Stimulated activated CD4-positive, alpha-beta T cell treated with anti-CD3 and anti-CD28 coated beads, Interleukin-4, amount 100 ng/mL, for 48 hours (primary cell): ENCODE measurements at regions not wholly inside any gene's neighbourhood (a gene's known extent, or its start where the extent isn't known, plus 50 kb on each side); places are given as distances from the start of the nearest gene placed in this dataset.

Experiments
- DNase-seq, 2 donors: peaks; one replicate each; pipeline ENCODE4 v3.0.0-alpha.2; 2020; ENCODE audit warnings: low read depth in 2 of 2

DNA sequence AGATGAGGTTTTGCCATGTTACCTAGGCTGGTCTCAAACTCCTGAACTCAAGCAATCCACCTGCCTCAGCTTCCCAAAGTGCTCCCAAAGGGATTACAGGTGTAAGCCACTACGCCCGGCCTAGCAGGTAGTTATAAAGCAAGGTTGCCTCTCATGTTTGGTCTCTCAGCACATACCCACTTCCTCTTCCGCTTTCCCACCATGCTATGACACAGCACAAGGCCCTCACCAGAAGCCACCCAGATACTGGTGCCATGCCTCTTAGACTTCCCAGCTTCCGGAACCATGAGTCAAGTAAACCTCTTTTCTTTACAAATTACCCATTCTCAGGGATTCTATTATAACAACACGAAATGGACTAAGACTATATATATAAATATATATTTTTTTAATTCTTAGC lies 143.6 kb downstream of the COPRS start:
- no peak for DNase-seq

DNA sequence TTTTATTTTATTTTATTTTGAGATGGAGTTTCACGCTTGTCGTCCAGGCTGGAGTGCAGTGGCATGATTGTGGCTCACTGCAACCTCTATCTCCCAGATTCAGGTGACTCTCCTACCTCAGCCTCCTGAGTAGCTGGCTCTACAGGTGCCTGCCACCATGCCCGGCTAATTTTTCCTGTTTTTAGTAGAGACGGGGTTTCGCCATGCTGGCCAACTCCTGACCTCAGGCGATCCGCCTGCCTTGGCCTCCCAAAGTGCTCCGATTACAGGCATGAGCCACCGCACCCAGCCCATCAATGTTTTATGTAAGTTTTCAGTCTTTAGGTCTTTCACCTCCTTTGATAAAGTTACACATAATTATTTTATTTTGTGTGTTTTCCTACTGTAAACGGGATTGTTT lies 154.6 kb downstream of the COPRS start:
- no peak for DNase-seq

DNA sequence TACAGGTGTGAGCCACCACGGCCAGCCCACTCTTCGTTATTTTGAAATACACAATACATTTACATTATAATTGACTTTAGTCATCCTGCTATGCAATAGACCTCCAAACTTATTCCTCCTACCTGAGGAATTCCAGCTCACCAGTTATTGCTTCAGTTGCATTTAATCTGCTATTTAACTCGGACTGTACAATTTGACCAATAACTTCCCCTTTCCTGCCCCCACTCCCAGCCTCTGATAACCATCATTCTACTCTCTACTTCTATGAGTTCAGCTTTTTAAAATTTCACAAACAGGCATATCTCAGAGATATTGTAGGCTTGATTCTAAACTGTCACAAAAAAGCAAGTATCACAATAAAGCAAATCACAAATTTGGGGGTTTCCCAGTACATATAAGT lies 157.0 kb downstream of the COPRS start:
- DNase-seq = no peak

DNA sequence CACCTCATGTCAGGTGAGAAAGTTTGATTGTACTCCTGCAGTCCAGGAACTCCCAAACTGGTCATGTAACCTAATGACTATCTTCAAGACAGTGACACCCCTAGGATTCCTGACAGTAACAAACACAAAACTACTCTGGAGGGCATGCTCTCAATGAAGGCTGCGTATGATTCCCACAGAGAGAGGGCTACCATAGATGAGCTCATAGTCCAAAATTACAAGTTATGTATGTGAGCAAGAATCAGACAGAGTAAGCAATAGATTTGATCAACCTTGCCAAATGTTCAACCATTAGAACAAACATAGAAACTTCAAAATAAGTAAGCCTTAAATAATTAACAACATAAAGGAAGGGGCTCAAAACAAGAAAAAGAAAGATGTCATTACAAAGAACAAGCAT lies 158.1 kb downstream of the COPRS start:
- no peak for DNase-seq

DNA sequence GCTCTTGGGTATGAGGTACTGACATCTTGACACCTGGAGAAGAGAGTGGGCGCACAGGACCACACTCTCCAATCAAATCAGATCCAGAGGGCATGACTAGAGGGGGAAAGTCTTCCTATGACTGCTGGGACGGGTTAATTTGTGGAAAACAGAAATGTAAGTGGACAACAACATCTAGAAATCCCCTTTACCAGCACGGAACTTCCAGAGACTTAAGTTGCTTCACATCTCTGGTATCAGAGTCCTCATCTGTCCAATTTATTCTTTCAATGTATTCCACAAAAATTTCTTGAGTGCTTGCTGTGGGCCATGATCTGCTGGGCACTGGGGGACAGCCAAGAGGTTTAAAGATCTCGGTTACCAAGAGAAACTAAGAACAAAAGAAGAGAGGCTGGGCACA lies 159.2 kb downstream of the COPRS start:
- no peak for DNase-seq

DNA sequence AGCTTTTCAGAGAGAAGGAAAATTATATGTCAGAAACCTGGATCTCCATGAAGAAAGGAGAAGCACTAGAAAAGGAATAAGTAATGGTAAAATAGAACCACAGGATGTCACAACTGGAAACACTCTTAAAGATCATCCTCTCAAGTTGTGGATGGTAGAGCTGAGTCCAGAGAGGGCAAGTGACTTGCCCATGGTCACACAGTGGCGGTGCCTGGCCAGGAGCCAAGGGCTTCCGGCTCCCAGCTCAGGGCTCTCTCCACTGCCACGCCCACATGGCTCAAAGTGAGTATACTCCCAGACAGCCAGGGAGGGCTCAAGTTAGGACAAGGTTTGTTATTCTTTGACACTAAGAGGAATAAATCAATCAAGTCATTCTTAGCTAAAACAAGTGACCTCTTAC lies 159.8 kb downstream of the COPRS start:
- no peak for DNase-seq

DNA sequence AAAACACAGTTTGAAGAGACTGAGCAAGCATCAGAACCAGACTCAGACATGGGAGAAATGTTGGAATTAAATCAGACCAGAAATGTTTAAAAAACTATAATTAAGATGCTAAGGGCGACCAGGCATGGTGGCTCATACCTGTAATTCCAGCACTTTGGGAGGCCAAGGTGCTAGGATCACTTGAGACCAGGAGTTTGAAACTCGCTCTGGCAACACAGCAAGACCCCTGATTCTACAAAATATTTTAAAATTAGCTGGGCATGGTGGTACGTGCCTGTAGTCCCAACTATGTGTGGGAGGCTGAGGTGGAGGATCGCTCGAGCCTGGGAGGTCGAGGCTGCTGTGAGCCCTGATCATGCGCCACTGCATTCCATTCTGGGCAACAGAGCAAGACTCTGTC lies 160.3 kb downstream of the COPRS start:
- no peak for DNase-seq

DNA sequence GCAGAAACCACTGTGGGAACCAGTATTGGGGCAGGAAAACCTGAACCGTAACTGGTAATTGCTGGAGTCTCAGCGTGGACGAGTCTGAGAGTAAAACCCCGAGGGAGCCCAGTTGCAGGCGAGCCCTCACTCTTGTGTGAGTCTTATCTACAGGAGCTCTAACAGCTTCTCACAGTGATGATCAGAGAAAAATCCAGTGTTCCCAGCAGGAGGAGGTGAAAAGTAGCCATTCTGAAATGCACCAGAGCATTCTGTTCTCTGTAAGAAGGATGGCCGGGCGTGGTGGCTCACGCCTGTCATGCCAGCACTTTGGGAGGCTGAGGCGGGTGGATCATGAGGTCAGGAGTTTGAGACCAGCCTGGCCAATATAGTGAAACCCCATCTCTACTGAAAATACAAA lies 161.2 kb downstream of the COPRS start:
- no peak for DNase-seq

DNA sequence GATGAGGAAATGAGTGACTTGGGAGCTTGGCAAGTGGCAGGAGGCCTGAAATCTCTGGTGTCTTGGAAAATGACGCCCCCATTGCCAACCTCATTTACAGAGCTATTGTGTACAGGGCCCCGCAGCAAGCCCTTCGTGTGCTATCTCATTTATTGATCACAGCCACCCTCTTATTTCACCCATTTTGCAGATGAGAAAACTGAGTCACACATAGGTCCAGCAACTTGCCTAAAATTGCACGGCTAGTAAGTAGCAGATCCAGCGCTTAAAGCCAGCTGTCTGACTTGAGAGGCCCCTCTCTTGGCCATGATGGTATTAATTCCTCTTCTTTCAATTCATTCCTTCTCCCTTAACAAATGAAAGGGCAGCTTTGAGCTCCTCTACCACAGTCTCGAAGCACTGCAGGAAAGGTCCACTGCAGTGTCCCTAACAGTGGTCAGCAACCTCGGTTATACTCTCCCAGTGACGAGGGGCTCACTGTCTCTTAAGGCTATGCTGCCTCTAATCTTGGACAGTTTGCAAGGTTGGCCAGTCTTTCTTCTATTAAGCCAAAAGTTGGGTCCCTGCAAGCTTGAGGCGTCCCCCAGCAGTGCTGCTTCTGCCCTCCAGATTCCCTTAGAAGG lies 162.2 kb downstream of the COPRS start:
- no peak for DNase-seq

DNA sequence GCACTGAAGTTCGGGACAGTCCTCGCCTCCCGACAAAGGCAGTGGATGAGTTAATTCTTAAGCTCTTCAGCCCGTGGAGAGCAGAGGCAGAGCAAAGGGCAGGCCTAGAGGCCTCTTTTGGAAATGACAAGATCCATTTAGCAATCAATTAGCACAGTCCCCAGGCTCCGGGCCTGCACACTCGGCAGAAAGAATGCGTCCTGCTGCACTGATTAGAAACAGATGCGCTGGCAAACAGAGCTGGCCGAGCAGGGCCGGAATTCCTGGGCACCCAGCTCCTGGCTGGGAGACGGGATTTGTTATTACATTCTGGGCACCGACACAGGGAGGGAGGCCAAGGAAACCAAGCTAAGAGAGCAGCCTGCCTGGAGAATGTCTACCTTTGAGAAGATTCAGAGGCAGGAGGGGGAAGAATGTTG lies 162.9 kb downstream of the COPRS start:
- no peak for DNase-seq

DNA sequence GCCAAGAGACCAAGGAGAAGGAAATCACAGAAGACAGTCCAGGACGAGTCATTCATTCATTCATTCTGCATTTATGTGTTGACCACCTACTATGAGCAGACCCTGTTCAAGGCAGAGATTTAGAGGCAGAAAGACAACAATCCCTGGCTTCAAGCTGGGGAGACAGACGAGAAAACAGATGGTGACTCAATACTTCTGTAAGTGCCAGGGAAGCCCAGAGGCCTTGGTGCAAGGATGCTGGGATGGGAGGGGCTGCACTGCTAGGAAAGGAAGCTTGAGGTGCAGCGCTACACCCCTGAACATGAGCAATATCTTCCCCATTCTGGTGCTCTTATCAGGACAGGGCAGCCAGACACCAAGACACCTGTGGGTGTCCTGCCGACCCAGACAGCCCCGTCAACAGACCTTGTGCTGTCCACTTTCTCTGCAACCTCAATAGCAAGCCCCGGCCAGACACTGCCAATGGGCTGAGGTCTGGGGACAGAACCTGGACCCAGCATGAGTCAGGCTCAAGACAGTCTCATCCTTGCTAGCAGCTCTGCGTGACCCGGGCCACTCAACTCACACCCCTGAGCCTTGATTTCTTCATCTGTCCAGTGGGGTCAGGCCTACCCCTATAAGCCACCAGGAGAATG lies 163.5 kb downstream of the COPRS start:
- no peak for DNase-seq

DNA sequence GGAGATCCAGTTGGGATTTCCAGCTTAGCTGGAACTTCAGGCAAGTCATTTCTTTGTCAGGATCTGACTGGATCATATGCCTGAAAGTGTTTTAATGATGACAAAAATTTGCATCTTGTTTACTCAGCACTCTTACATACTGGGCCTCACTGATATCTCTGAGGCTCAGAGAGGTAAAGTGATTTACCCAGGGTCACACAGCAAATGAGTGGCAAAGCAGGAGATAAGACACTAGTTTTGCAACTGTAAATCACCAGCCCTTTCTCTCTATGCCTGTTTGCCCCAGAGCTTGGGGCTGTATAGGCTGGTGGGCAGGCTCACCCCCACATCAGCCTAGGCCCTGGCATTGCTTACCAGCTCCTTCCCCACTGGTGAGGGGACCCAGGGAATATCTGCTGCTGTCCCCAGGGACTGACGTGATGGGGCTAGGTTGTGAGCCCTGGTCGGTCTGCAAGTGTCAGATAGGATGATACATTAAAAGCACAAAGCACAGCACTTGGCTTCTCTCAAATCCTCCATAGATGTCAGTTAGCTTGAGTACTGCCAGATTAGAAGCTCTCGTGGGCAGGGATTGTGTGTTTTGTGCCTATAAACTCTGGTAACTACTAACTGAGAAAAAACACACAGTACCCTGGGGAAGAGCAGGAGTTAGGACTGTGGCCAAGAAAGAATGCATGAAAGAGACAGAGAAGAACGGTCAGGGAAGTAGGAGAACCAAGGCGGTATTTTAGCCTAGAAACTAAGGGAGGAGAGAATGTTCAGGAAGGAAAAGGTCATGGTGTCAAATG lies 165.4 kb downstream of the COPRS start:
- no peak for DNase-seq

DNA sequence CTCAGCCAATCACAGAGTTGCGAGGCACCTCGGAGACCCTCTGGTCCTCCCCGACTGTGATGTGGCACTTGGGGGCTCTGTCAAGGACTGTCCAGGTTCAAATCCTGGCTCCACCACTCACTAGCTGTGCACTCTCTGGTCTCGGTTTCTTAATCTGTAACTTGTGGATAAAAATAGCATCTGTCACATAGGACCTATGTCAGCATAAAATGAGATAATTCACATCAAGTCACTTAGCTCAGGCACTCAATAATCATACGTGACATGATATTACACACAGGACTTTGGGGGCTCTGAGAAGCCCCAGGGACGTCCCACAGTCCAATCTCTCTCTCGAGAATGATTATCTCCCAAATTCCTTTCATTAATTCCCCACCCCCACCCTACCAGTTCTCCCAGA lies 166.4 kb downstream of the COPRS start:
- DNase-seq = no peak

DNA sequence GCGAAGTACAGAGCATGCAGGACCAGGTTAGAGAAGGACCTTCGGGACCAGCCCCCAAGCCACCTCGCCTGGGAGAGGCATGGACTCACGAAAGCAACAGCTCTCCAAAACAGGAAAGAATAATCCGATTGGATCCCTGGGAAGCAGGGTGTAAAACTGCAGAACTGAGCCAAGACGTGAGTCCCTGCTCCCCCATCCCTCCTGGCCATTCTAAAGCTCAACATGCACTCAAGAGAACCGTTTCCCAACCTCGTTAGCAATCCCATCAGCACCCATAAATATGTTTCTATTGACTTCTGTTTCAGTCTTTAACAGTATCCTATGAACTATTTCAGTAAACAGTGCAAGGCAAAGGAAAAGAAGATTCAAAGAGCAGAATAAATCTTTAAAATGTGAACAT lies 167.0 kb downstream of the COPRS start:
- DNase-seq = no peak

DNA sequence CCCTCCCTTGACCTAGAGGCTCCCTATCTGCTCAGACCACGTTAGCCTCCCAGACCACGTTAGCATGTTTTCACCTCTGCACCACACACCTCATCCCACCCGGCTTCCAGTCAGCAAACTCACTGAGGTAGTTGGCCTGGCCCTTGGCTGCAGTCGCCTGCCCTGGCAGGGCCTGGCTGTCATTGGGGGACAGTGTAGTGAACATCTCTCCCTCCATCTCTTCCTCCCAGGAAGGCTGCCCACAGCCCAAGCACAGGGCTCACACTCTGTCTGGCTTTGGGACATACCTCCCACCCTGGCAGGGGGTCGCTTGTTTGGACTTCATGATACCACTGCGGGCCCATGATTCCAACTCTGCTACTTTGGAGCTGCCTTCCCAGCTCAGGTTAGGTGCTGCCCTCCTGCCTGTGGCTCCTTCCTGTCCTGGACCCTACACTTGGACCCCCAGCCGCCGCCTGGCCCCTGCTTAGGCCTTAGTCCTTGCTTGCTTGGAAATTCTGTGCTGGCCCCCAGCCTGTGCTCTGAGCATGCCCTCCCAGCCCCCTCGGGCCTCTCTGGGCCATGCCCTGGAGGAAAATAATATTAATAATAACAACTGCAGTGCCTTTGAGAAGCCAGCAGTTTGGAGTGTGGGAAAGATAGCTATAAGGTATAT lies 167.7 kb downstream of the COPRS start:
- DNase-seq = no peak

DNA sequence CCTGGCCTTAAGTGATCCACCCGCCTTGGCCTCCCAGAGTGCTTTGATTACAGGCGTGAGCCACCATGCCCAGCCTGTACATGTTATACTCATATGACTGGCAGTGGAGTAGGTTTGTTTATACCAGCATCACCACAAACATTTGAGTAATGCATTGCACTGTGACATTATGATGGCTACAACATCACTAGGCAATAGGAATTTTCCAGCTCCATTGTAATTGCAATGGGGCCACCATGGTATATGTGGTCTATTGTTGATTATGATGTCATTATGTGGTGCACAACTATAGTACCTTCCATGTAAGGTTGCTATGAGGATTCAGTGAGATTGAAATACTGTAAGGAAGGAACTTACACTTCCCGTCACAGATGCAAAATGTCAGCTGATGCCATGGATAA lies 168.9 kb downstream of the COPRS start:
- no peak for DNase-seq

DNA sequence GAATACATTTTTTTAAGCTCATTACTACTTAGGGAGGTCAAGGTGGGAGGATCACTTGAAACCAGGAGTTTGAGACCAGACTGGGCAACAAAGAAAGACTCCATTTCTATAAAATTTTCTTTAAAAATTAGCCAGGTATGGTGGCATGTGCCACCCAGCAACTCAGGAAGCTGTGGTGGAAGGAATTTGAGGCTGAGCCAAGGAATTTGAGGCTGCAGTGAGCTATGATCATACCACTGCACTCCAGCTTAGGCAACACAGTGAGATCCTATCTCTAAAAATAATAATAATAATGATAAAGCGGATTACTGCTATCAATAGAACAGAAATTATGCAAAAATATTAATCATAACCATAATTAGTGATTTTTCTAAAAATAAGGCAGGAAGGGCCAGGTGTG lies 170.3 kb downstream of the COPRS start:
- no peak for DNase-seq

DNA sequence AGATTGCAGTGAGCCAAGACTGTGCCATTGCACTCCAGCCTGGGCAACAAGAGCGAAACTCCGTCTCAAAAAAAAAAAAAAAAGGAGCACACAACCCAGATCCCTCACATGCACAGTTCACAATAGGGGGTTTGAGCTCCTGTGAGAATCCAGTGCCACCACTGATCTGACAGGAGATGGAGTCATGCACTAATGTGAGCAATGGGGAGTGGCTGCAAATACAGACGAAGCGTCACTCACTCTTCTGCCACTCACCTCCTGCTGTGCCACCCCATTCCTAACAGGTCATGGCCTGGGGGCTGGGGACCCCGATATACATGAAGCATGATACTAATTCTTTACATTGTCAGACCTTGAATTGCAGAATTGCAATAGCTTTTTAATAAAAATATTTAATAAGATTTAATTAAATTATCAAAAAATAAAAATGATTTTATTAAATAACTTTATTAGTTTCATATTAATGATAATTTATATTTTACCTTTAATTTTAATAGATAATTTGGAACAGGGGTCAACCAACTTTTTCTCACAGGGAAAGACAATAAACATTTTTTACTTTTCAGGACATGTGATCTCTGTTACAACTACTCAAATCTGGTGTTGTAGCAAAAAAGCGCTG lies 171.4 kb downstream of the COPRS start:
- DNase-seq = no peak

DNA sequence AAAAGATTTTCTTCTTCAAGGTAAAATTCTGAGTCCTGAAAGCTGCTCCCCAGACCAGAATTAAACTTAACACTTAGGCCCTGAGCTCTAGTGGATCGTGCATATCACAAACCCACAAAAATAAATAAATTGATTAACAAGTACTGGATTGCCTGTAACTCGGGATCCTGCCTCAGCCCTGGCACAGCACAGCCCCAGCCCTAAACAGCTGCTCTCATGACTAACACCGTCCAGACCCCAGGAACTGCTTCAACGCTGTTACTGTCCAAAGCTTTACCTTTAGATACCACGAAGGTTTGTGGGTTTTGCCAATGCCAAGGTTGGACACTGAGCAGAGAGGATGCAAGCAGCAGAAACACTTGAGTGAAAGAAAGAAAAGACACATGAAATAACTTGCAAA lies 172.5 kb downstream of the COPRS start:
- no peak for DNase-seq

DNA sequence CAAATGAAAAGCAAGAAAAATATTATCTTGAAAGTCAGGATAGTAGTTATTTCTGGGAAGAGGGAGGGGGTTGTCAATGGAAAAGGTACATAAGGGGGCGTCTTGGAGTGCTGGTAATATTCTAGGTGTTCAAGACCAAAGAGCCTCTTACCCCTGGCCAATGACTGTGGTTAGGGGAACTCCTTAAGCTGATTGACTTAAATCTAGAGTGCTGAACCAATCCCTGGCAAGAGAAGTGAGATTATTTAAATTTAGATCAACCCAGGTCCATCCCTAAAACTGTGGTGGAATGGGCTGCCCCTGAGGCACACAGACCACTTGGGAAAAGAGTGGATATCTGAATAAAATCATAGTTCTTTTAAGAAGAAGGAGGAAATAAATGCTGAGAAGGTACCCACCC lies 174.1 kb downstream of the COPRS start:
- no peak for DNase-seq

DNA sequence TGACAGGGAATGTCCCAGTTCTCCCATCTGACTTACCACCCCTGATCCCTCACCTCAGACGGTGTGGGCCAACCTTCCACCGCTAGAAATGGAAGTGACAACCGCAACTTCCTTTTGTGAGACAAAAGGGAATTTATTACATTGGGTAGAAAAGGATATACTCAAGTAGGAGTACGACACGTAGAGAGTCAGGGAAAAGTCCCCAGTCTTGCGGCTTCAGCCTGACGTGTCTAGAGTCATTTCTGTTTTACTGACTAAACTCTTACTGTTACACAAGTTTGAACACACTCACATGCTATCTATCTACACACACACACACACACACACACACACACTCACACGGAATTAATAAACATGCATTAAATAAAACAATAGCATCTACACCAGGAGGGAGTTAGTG lies 178.9 kb downstream of the COPRS start:
- DNase-seq = peak; percentile 11 to 43

DNA sequence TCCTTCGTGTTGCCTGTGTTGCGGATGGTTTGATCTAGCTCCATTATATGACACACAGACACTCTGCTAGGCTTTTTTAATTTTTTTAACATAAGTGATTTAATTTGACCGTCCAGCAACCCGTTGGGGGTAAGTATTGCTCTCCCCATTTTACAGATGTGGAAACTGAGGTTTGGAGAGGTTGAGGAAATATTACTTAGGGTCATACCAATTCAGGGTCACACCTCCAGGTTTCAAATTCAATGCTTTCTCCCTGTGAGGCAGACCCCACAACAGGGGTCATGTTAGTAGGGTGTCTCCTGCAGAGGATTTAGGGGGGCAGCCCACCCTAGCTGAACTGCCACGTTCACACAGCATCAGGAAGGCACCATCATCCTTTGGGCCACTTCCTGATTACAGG lies 179.4 kb downstream of the COPRS start:
- DNase-seq = no peak
